WERI-Rb-1 (cell line): ENCODE measurements at regions not wholly inside any gene's neighbourhood (a gene's known extent, or its start where the extent isn't known, plus 50 kb on each side); places are given as distances from the start of the nearest gene placed in this dataset.

Source experiments
- DNase-seq: peaks from one replicate; pipeline ENCODE4 v3.0.0-alpha.2; 2020
- H3K27ac ChIP-seq: fragments of 250-450 bp; sonication (Bioruptor Pico); 2 replicates; pipeline ENCODE4 v1.5.1; 2020; ENCODE audit warnings: mild to moderate bottlenecking, moderate library complexity
- H3K27me3 ChIP-seq: fragments of 250-450 bp; sonication (Bioruptor Pico); 2 replicates; pipeline ENCODE4 v1.5.1; 2021; ENCODE audit warnings: mild to moderate bottlenecking, low read depth, moderate library complexity; ENCODE audit not compliant: insufficient read depth, severe bottlenecking
- H3K36me3 ChIP-seq: fragments of 250-450 bp; sonication (Bioruptor Pico); 2 replicates; pipeline ENCODE4 v1.5.1; 2020; ENCODE audit warnings: mild to moderate bottlenecking, moderate library complexity
- H3K4me3 ChIP-seq: 2 replicates; pipeline ENCODE4 v1.5.1; 2011; ENCODE audit warnings: low read depth, mild to moderate bottlenecking, control low read depth, low read length
- H3K9me3 ChIP-seq: fragments of 250-450 bp; sonication (Bioruptor Pico); 2 replicates; pipeline ENCODE4 v1.5.1; 2021; ENCODE audit warnings: mild to moderate bottlenecking, moderate library complexity; ENCODE audit not compliant: severe bottlenecking
- TF ChIP-seq, protein P1 (sequence below): IDR thresholded peaks from 2 replicates; pipeline ENCODE4 v1.5.1; 2011; ENCODE audit warnings: low read depth, mild to moderate bottlenecking, control low read depth, inconsistent platforms, low read length

DNA sequence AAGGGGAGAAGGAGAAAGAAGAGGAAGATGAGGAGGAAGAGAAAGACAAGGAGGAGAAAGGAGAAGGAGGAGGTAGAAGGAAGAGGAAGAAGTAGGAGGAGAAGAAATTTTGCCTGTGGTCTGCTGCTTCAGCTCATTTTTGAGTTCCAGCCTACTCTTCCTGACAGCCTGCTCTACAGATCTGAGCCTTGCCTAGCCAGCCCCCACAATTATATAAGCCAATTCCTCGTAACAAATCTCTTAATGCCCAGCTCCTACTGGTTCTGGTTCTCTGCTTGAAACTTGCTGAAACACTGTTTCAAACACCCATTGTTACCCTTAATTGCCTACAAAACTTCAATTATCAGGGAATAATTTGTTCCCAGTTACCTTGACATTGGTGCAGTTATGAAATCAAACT lies 1014.2 kb upstream of the CELF4 start:
- Histone ChIP-seq H3K36me3 (no peaks in the 10 kb centered on the region), H3K27ac (no peak overlapping the region), H3K4me3 (no peak overlapping the region), H3K27me3 (no peaks in the 10 kb centered on the region), H3K9me3 (no peaks in the 10 kb centered on the region)
- no peak for DNase-seq
- TF ChIP-seq, protein P1, sequence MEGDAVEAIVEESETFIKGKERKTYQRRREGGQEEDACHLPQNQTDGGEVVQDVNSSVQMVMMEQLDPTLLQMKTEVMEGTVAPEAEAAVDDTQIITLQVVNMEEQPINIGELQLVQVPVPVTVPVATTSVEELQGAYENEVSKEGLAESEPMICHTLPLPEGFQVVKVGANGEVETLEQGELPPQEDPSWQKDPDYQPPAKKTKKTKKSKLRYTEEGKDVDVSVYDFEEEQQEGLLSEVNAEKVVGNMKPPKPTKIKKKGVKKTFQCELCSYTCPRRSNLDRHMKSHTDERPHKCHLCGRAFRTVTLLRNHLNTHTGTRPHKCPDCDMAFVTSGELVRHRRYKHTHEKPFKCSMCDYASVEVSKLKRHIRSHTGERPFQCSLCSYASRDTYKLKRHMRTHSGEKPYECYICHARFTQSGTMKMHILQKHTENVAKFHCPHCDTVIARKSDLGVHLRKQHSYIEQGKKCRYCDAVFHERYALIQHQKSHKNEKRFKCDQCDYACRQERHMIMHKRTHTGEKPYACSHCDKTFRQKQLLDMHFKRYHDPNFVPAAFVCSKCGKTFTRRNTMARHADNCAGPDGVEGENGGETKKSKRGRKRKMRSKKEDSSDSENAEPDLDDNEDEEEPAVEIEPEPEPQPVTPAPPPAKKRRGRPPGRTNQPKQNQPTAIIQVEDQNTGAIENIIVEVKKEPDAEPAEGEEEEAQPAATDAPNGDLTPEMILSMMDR, result no peak

DNA sequence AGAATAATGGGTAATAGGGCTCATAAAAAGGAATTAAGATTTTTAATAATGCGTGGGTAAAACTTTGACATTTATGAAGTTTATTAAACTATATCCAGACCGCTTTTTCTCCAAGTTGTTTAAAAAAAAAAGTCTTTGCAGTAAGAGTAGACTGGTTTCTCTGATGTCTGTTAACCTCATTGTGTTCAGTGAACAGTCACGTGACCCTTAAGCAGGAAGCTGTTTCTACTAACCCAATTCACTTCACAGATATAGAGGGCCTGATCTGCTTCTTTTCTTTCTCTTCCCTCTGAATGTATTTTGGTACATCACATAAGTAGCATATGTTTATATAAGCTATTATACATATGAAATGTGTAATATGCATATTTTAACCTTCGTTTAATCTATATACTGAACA lies 1011.3 kb upstream of the CELF4 start:
- H3K36me3 ChIP-seq, result no peaks in the 10 kb centered on the region
- no peaks in the 10 kb centered on the region for H3K27me3 ChIP-seq
- no peak overlapping the region for H3K4me3 ChIP-seq
- H3K27ac ChIP-seq, result no peak overlapping the region
- H3K9me3 ChIP-seq, result no peaks in the 10 kb centered on the region
- TF ChIP-seq, protein P1, result no peak
- DNase-seq, result no peak

DNA sequence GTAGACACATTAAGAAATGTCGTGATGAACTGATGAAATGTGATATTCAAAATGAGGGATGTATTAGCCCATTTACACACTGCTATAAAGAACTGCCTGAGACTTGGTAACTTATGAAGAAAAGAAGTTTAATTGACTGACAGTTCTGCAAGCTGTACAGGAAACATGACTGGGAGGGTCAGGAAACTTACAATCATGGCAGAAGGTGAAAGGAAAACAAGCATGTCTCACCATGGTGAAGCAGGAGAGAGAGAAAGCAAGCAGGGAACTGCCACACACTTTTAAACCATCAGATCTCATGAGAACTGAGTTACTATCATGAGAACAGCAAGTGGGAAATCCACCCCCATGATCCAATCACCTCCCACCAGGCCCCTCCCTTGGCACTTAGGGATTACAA lies 1010.8 kb upstream of the CELF4 start:
- Histone ChIP-seq H3K27me3 (no peaks in the 10 kb centered on the region), H3K27ac (no peak overlapping the region), H3K4me3 (no peak overlapping the region), H3K36me3 (no peaks in the 10 kb centered on the region), H3K9me3 (no peaks in the 10 kb centered on the region)
- TF ChIP-seq, protein P1, result no peak
- DNase-seq, result no peak

DNA sequence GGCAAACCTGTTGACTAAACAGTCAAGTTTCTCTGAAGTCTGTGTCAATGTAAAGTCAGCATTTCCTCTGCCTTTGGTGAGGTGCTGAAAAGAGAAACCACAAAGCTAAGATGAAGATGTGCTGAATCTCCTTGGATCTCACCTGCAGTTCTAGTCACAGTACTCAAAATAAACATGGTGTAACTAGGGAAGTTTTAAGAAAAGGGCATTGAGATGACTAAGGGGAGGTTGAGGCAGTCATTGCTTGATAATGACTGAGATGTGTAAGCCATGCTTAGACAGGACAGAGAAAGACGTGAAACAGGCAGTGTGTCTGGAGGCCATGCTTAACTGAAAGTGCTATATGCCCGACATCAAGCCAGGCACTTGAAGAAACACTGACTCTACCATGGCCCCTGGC lies 1010.0 kb upstream of the CELF4 start:
- H3K36me3 ChIP-seq, result no peaks in the 10 kb centered on the region
- no peak for DNase-seq
- TF ChIP-seq, protein P1, result no peak
- no peak overlapping the region for H3K27ac ChIP-seq
- no peaks in the 10 kb centered on the region for H3K9me3 ChIP-seq
- no peak overlapping the region for H3K4me3 ChIP-seq
- no peaks in the 10 kb centered on the region for H3K27me3 ChIP-seq

DNA sequence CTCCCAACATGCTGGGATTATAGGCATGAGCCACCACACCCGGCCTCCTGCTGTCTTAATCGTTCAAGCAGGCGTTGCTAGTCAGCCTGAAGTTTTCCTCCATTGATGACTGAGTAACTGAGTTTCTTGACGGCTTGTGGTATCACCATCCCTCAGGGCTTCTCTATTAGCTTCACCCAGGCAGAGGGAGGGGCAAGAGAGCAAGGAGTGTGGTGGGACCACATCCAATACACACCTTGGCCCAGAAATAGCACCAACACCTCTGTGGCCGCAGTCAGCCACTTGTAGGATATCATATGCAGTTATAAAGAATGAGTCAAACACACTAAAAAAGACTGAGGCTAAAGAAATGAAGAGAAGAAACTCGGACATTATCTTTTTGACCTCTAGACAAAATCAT lies 1009.4 kb upstream of the CELF4 start:
- DNase-seq, result no peak
- TF ChIP-seq, protein P1, result no peak
- H3K4me3 ChIP-seq, result no peak overlapping the region
- H3K27me3 ChIP-seq, result no peaks in the 10 kb centered on the region
- H3K9me3 ChIP-seq, result no peaks in the 10 kb centered on the region
- no peak overlapping the region for H3K27ac ChIP-seq
- H3K36me3 ChIP-seq, result no peaks in the 10 kb centered on the region

DNA sequence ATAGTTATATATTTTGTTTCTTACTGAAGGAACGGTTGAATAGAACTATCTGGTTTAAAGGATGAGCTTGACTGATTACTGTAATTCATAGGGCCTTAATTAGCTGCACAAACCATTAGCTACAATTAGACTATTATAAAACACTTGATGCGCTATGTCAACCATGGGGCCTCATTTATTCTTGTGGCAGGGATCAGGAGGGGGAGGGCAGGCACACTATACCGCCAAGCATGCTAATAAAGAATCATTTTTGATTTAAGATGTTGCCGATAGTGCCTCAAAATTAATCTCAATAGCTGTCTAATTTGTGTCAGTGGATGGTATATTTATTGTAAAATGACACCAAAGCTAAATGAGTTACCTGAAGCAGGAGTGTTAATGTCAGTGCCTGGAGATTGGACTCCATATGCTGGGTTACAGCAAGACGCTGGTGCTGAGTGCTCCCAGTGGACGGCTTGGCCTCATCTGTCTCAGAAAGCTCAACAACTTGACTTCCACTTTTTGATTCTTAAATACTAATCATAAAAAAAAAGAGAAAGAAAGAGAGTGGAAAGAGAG lies 1007.0 kb upstream of the CELF4 start:
- no peak for DNase-seq
- Histone ChIP-seq H3K27ac (no peak overlapping the region), H3K4me3 (no peak overlapping the region), H3K9me3 (no peaks in the 10 kb centered on the region), H3K27me3 (no peaks in the 10 kb centered on the region), H3K36me3 (no peaks in the 10 kb centered on the region)
- TF ChIP-seq, protein P1, result no peak
